HG03025 (cell line): ENCODE measurements at regions not wholly inside any gene's neighbourhood (a gene's known extent, or its start where the extent isn't known, plus 50 kb on each side); places are given as distances from the start of the nearest gene placed in this dataset.

ENCODE experiments used
- ATAC-seq: cut with Tn5 transposase; IDR thresholded peaks from one replicate; pipeline ENCODE4 v1.9.1; 2021; ENCODE audit warnings: mild to moderate bottlenecking, moderate library complexity; ENCODE audit not compliant: unreplicated experiment, low FRiP score

- no peak for ATAC-seq
Measured at GRCh38 chr18:42582266-42582665, 533.2 kb downstream of the RIT2 start.

- ATAC-seq: no peak
Measured at GRCh38 chr18:42583283-42583731, 532.2 kb downstream of the RIT2 start.

DNA sequence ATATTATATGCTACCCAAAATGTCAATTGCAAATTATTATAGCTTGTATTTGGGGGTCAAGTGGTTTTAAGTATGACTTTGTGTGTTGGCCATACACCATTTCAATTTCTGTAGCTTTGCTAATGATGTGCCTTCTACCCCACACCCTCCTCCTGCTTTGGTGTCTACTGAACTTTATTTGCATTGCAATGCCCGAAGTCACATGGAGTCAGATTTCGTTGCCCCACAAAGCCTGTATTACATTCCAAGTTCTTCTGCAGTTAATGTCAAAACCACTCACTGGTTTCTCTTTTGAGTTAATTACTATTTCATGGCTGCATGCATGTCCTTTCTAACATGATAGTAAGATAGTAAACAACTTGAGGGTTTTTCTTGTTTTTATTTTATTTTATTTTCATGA, 528.9 kb downstream of the RIT2 start:
- no peak for ATAC-seq

GRCh38 chr18:42588786-42589185, 526.7 kb downstream of the RIT2 start:
- no peak for ATAC-seq

- ATAC-seq: no peak
Measured at GRCh38 chr18:42604820-42605219, 510.7 kb downstream of the RIT2 start.

DNA sequence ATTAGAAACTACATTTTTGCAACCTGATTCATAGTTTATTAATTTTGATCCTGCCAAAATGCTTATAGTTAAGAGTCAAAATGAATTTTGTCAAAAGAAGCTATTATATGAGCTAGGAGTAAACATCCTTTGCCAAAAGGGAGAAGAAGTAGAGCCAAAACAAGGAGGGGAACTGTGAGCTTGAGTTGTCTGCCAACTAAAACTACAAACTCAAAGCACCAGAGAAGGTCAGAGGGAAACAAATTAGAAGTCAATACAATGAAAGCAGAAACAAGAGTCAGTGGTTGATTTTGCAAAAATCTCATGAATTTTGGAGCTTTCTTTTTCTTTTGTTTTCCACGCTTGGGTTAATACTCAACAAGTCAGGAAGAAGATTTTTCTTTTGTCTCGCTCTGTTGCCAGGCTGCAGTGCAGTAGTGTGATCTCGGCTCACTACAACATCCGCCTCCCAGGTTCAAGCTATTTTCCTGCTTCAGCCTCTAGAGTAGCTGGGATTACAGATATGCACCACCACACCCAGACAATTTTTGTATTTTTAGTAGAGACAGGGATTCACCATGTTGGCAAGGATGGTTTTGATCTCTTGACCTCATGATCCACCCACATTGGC, 508.5 kb downstream of the RIT2 start:
- no peak for ATAC-seq

DNA sequence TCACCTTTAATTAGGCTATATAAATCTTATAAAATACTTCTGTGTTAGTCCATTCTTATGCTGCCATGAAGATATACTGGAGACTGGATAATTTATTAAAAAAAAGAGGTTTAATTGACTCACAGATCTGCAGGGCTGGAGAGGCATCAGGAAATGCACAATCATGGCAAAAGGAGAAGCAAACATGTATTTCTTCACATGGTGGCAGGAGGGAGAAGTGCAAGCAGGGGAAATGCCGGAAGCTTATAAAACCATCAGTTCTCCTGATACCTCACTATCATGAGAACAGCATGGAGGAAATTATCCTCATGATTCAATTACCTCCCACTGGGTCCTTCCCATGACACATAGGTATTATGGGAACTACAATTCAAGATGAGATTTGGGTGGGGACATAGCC, 504.4 kb downstream of the RIT2 start:
- no peak for ATAC-seq

DNA sequence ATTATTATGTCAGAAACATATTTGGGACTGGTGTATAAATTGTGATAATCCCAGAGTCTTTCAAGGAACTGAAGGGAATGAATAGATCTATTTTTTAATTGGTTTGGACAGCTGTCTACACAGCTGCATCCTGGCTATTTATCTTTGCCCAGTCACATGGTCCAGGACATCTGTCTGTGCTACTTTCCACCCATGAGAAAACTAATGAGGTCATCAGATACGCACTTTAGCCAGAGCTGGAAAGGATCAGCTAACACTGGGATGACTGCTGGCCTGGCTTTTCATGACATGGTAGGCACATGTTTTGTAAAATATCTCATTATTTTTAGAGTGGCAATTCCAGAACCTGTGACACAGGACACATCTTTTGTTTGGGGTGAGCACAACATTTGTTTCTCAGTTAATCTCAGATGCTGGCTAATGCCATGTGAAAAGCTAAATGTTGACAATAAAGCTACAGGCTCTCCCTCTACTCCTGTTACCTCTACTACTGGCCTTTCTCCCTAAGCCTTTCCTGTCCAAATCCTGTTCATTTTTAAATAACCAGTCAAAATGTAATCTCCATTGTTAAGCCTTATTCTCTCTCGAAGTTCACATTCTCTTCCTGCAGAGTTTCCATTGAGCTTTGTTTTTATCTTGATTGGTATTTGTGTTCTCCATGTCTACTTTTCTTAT, 500.7 kb downstream of the RIT2 start:
- ATAC-seq: no peak

DNA sequence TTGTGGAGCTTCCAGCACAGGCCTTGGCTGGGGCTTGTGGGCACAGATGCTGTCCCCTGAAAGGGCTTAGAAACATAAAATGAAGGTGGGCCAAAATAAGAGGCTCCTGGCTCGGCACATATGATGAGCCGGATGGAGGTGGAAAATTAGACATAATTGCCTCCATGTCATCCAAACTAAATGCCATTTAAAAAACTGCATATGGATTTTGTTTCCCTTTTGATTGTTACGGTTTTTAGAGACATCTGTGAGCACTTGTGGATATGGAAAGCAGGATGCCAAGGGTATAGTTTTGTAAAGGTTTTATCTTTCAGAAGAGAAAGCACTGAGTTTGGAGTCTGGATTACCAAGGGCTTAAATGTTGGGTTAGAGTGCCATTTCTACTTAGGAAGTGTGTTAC, 498.3 kb downstream of the RIT2 start:
- ATAC-seq: no peak

DNA sequence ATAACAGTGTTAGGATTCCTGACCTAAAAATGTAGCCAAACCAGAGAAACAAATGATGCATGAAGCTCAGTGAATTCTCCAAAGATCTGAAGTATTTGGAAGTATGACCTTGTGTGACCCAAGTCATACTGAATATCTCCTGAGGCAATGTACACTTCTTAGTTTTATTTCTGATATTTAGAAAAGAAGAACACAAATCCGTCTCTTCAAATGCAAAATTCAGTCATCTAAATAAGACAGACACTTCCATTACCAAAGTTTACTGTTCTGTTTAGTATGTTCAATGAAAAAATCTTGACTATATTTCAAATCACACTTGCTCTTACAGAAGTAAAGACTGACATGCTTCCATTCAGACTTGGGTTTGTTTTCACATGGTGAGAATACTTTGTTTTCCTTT, 495.7 kb downstream of the RIT2 start:
- no peak for ATAC-seq

- ATAC-seq: no peak
Measured at GRCh38 chr18:42620657-42621056, 494.8 kb downstream of the RIT2 start.

DNA sequence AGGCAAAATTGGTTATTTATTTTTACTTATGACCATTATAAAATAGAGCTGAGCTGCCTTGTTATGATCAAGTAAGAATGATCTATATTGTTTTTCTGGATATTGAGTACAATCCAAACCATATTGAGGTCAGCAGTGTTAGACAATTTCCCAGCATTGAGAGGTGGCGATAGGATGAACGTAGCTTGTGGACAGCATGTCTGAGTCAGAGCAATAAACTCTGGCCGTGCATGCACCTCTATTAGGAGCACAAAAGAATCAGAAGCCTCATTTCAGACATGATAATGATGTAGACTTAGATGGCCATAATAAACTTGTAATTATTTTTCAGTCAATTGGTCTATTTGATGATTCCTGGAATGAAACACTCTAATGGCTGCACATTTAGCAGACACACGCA, 491.6 kb downstream of the RIT2 start:
- no peak for ATAC-seq

DNA sequence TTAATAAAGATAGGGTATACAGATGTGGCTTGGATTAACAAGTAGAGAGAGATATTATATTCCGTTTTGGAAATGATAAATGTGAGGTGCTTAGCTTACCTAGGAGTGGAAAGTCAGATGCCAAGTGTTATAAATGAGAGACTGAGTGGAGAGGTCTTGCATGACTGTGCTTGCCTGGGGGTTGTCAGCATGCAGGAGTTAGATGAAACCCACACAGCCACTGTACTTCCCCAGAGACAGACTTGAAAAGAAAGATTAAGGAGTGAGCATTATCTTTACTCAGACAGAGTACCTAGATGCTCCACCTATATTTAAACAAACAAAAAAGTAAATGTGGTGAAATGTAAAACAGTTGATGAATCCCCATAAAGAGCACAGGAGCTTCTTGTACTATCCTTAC, 482.7 kb downstream of the RIT2 start:
- no peak for ATAC-seq

DNA sequence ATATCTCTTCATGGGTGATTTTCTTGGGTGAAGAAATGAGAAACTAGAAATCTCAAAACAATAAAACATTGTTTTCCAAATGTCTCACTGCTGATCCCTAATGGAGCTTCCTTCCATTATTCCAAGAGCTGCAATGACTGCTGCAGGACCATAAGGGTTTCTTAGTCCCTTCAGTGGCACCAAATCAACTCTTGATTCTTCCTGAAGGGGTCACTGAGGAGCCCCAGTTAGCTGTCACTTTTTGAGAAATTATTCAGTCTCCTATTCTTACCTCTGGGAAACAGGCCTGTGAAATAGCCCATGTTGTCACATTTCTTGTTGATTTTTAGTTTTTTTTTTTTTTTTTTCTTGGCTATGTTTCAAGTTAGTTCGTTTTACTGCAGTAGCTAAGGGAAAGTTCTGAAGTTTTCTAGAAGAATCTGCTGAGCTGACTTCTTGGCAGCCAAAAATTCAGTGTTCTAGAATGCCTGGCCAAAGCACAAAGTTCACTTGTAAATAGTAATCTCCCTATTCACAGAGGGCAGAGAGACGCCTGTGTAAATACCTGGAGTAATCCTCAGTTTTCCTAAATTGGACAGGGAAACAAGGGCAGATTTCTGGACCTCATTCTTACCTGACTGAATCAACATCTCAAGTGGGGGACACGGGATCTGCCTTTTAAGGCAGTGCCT, 480.0 kb downstream of the RIT2 start:
- ATAC-seq: no peak

- no peak for ATAC-seq
Measured at GRCh38 chr18:42636309-42636708, 479.2 kb downstream of the RIT2 start.

DNA sequence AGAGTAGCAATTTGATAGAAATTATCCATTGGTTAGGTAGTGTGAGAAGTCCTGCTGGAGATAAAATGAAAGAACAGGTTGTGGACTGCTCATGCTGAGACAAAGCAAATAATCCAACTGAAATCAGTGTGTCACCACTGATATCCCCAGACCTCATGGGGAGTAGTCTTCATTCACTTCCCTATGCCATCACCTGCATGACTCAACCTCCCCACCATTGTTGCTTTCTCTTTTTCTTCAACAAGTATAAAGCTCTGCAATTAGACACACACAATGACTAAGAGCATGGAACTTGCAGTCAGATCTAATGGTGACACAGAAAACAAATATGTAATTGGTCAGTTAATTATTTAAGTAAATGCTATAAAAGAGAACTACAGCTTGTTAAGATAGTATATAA, 475.3 kb downstream of the RIT2 start:
- ATAC-seq: no peak

GRCh38 chr18:42641996-42642395, 473.5 kb downstream of the RIT2 start:
- no peak for ATAC-seq

GRCh38 chr18:42644729-42645131, 470.8 kb downstream of the RIT2 start:
- no peak for ATAC-seq

DNA sequence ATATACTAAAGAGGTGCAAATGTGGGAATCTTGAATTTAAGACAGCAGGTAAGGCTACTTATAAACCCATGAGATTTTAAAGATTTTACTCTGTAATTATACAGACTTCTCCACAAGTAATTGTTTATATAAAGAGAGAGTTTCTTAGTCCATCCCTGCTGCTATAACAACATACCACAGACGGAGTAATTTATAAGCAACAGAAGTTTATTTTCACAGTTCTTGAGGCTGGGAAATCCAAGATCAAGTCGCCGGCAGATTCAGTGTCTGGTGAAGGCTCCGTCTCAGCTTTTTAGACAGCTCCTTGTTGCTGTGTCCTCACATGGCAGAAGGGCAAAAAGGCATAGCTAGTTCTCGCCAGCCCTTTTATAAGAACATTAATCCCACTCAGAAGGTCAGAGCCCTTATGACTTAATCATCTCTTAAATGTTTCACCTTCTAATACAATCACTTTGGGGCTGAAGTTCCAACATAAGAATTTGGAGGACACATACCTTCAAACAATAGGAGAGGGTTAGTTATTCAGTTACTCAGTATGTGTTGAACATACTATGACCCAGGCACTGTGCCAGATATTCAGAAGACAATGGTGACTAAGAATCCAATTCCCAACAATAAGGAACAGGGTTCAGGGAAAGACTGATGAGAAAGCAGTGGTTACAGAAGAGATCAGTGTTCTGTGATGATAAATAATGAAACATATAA, 466.0 kb downstream of the RIT2 start:
- ATAC-seq: no peak

DNA sequence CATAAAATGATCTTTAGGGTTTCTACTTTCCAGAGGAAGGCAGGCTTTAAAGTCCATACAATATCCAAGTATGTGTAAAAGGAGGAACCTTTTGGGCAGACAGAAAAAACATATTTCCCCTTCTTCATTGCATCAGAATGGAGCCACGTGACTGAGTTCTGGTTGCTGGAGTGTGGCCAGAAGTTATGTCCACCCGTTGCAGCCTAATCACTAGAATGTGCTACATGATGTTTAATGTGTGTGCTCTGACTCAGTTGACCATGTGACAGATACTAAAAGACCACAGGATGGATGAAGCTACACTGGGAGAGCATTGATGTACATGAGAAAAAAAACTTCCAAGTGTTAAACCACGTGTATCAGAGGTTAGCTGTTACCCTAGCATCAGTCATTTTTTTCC, 460.9 kb downstream of the RIT2 start:
- ATAC-seq: no peak

DNA sequence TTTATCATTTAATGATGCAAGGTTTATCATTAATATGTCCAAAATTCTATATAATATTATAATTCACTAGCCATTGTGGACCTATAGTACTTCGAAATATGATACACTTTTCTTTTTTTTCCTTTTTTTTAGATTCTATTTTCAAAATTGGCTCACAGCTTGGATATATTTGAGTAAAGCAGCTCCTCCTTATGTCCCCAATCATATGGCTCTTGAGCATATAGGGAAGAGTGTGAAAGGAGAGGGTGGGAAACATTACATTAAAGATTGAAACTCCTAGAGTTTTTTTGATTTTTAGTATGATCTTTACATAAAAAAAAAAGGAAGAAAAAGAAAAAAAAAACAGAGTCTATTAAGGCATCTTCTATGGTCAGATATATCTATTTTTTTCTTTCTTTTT, 457.9 kb downstream of the RIT2 start:
- ATAC-seq: no peak
